ENCODE measurements at regions not wholly inside any gene's neighbourhood (a gene's known extent, or its start where the extent isn't known, plus 50 kb on each side); places are given as distances from the start of the nearest gene placed in this dataset.

- no peak for DNase-seq
Measured at GRCh38 chr11:31887180-31887579, 76.1 kb upstream of the PAX6 start.

- DNase-seq, result no peak
Measured at GRCh38 chr11:31884080-31884479, 73.0 kb upstream of the PAX6 start.

- DNase-seq, result no peak
Measured at GRCh38 chr11:31883435-31883834, 72.3 kb upstream of the PAX6 start.

- no peak for DNase-seq
Measured at GRCh38 chr11:31882951-31883392, 71.8 kb upstream of the PAX6 start.

GRCh38 chr11:31881825-31882224 lies 70.7 kb upstream of the PAX6 start:
- DNase-seq, result no peak

GRCh38 chr11:31879681-31880080 lies 68.6 kb upstream of the PAX6 start:
- no peak for DNase-seq

GRCh38 chr11:31877863-31878262 lies 66.7 kb upstream of the PAX6 start:
- DNase-seq, result no peak

- DNase-seq, result no peak
Measured at GRCh38 chr11:31877083-31877482, 66.0 kb upstream of the PAX6 start.

GRCh38 chr11:31875866-31876560 lies 64.9 kb upstream of the PAX6 start:
- no peak for DNase-seq

GRCh38 chr11:31874631-31875191 lies 63.6 kb upstream of the PAX6 start:
- DNase-seq, result no peak

GRCh38 chr11:31873124-31873523 lies 62.0 kb upstream of the PAX6 start:
- DNase-seq, result no peak

GRCh38 chr11:31872076-31872443 lies 60.9 kb upstream of the PAX6 start:
- no peak for DNase-seq

GRCh38 chr11:31871310-31872075 lies 60.4 kb upstream of the PAX6 start:
- DNase-seq, result no peak

- DNase-seq, result peak; percentile 65
Measured at GRCh38 chr11:31870609-31871309, 59.6 kb upstream of the PAX6 start.

GRCh38 chr11:31869986-31870385 lies 58.9 kb upstream of the PAX6 start:
- no peak for DNase-seq

- DNase-seq, result no peak
Measured at GRCh38 chr11:31865606-31866300, 54.6 kb upstream of the PAX6 start.

- DNase-seq, result no peak
Measured at GRCh38 chr11:31863170-31863832, 52.2 kb upstream of the PAX6 start.

- no peak for DNase-seq
Measured at GRCh38 chr11:31861011-31861410, 49.9 kb upstream of the PAX6 start.
